Prostate gland (tissue), 2 donors: ENCODE measurements at regions not wholly inside any gene's neighbourhood (a gene's known extent, or its start where the extent isn't known, plus 50 kb on each side); places are given as distances from the start of the nearest gene placed in this dataset.
"Not testable (repeated sequence)": the region's sequence is repeated elsewhere in the genome, so short reads cannot be mapped to it uniquely, and the experiment has no call there.

Source experiments
- DNase-seq: peaks from one replicate; pipeline ENCODE4 v3.0.0-alpha.2; 2019; ENCODE audit warnings: low spot score
- H3K27ac ChIP-seq, 2 donors: fragments of 200-600 bp; sonication (generic); 2 replicates each; pipeline ENCODE4 v1.5.1; 2017 to 2019
- H3K27me3 ChIP-seq: fragments of 200-600 bp; sonication (generic); replicated peaks from 2 replicates; pipeline ENCODE4 v1.5.1; 2019; ENCODE audit not compliant: insufficient read depth
- H3K36me3 ChIP-seq, 2 donors: fragments of 200-600 bp; sonication (generic); 1 replicate in 1 of 2; 2 replicates in 1 of 2; pipeline versions ENCODE4 v1.5.1 to v1.8.1; 2017 to 2019
- H3K4me1 ChIP-seq: fragments of 200-600 bp; sonication (generic); replicated peaks from 2 replicates; pipeline ENCODE4 v1.5.1; 2019
- H3K4me3 ChIP-seq, 2 donors: fragments of 200-600 bp; sonication (generic); 2 replicates each; pipeline ENCODE4 v1.5.1; 2017 to 2019
- H3K9me3 ChIP-seq: fragments of 200-600 bp; sonication (generic); 2 replicates; pipeline ENCODE4 v1.5.1; 2017
- POLR2A ChIP-seq: fragments of 450-650 bp; IDR thresholded peaks from one replicate; pipeline ENCODE4 v1.6.1; 2016; ENCODE audit warnings: antibody characterized with exemption, mild to moderate bottlenecking
- POLR2AphosphoS5 ChIP-seq: sonication (generic); formaldehyde crosslinking; IDR thresholded peaks from one replicate; pipeline ENCODE4 v1.6.1; 2017; ENCODE audit warnings: antibody characterized with exemption
- WGBS: methylation state at CpG from one replicate; pipeline ENCODE4 v1.1.5; 2018; 5-methylcytosine and 5-hydroxymethylcytosine counted together
- intact Hi-C: fragments of 100-400 bp; cut with DNase I; formaldehyde crosslinking; loops from one replicate; pipeline ENCODE4 v1.14.2; 2022
- TF ChIP-seq, protein P1 (sequence below), 4 experiments: fragments of 200-600 bp in 2 of 4; fragments of 450-650 bp in 2 of 4; sonication (generic) in 2 of 4; IDR thresholded peaks; 1 replicate in 3 of 4; 2 replicates in 1 of 4; pipeline ENCODE4 v1.5.1; 2016 to 2019; ENCODE audit warnings: antibody characterized with exemption in 4 of 4, mild to moderate bottlenecking in 2 of 4, moderate library complexity in 2 of 4

DNA sequence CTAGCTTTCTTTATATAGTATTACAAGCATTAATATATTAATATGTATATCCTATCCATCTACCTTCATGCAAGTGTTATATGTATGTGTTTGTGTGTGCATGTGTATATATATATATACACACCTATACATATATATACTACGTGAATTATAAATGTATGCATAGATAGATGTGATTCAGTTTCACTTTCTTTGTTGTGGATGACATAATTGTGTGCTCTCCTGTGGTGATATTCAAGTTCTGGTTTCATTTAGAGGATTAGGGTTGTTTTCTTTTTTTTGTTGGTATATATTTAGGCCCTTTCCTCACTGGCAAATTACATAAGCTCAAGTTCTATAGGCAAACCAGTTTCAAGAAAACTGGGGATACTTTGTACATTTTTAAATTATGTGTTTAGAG lies 225.7 kb upstream of the FANCL start:
- WGBS, result 85% methylated on average over 1 of the region's 1 CpG
- TF ChIP-seq, protein P1, sequence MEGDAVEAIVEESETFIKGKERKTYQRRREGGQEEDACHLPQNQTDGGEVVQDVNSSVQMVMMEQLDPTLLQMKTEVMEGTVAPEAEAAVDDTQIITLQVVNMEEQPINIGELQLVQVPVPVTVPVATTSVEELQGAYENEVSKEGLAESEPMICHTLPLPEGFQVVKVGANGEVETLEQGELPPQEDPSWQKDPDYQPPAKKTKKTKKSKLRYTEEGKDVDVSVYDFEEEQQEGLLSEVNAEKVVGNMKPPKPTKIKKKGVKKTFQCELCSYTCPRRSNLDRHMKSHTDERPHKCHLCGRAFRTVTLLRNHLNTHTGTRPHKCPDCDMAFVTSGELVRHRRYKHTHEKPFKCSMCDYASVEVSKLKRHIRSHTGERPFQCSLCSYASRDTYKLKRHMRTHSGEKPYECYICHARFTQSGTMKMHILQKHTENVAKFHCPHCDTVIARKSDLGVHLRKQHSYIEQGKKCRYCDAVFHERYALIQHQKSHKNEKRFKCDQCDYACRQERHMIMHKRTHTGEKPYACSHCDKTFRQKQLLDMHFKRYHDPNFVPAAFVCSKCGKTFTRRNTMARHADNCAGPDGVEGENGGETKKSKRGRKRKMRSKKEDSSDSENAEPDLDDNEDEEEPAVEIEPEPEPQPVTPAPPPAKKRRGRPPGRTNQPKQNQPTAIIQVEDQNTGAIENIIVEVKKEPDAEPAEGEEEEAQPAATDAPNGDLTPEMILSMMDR (IDR thresholded peaks at IDR 0.05), result no peak
- TF ChIP-seq POLR2A, result no peak
- Histone ChIP-seq H3K9me3 (no peaks in the 10 kb centered on the region), H3K4me3 (no peak overlapping the region), H3K27ac (no peak overlapping the region), H3K27me3 (no peaks in the 10 kb centered on the region), H3K4me1 (no peaks in the 10 kb centered on the region), H3K36me3 (no peaks in the 10 kb centered on the region)
- intact Hi-C loops, result no loop called here
- no peak for DNase-seq

DNA sequence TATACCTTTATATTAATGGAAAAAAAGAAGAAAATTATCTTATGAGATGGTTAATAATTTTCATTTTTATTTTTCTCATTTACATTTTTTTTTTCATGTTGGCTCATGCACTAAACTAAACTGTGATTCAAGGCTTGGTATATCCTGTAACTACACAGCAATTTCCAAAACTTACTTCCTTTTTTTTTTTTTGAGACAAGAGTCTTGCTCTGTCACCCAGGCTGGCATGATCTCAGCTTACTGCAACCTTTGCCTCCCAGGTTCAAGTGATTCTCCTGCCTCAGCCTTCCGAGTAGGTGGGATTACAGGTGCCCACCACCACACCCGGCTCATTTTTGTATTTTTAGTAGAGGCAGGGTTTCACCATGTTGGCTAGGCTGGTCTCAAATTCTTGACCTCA lies 224.9 kb upstream of the FANCL start:
- H3K36me3 ChIP-seq, H3K4me3 ChIP-seq, intact Hi-C loops, H3K27ac ChIP-seq, H3K4me1 ChIP-seq, H3K9me3 ChIP-seq, DNase-seq, H3K27me3 ChIP-seq: not testable (repeated sequence)
- 93% methylated on average over 2 of the region's 2 CpGs for WGBS

DNA sequence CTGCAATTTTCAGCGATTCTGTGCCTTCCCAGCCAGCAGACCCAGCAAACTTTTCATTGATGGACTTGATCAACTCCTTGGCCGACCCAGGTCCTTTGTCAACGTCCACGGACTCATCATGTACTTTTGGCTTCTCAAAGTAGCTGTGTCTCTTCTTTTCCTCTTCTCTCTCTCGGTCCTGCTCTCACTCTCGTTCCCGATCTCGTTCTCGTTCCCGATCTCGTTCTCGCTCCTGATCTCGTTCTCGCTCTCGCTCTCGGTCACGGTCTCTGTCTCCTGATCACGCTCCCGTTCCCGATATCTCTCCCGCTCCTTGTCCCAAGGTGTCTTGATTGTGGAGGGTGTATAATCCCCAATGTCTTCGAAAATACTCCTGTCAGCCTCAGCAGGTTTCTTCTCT lies 219.5 kb upstream of the FANCL start:
- TF ChIP-seq, protein P1 (IDR thresholded peaks at IDR 0.05), result no peak
- no peak for TF ChIP-seq POLR2AphosphoS5
- TF ChIP-seq POLR2A, result no peak
- Histone ChIP-seq H3K4me3 (no peak overlapping the region), H3K27me3 (no peaks in the 10 kb centered on the region), H3K9me3 (no peaks in the 10 kb centered on the region), H3K4me1 (no peaks in the 10 kb centered on the region), H3K36me3 (no peaks in the 10 kb centered on the region), H3K27ac (no peak overlapping the region)
- WGBS, result 96% methylated on average over 22 of the region's 22 CpGs
- DNase-seq, result no peak
- intact Hi-C loops, result no loop called here

DNA sequence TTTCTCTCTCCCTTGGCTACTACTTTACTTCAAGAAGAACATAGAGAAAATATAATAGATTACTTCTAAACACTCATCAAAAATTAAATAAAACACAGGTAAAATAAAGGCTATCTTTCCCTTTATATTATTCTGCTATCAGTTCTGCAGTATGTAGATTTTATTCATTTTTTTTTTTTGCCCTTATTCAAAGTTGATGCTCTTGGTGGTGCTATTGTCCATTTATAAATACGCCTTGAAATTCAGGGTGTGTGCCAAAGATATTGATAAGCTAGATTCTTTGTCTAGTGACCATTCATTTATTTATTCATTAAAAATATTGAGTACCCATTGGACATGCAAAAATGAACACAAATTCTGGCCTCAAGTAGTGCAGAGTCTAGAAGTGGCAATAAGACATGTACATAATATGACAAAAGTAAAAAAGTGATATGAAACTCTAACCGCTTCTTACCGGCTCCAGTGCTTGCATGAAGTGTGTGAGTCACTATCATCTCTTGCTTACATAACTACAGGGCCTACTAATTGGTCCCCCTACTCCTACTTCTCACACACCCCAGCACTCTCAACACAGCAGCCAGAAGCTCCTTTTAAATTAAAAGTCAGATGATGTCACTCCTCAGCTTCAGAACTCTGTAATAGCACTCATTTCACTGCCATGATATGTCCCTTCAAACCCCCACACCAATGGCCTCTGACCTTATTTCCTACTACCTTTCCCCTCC lies 208.3 kb upstream of the FANCL start:
- DNase-seq, result no peak
- intact Hi-C loops, result no loop called here

DNA sequence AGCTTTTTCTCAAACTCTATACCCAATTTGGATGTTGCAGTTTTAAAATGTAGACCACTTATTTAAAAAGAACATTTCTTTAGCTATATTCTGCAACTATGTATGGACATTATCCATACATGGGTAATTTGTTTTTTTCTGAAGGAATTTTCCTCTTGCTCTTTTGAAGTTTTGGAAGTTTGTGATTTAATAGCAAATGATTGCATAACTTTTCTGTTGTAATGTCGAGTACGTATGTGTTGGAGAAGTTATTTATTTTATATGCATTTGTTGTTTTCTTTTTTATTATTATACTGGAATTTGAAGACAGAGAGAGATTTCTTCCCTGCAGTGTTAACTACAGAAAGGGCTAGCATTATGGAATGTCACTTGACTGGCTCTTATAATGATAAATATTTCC lies 207.7 kb upstream of the FANCL start:
- Histone ChIP-seq H3K4me1 (no peaks in the 10 kb centered on the region), H3K36me3 (no peaks in the 10 kb centered on the region), H3K27ac (no peak overlapping the region), H3K9me3 (no peaks in the 10 kb centered on the region), H3K4me3 (no peak overlapping the region), H3K27me3 (no peaks in the 10 kb centered on the region)
- intact Hi-C loops, result no loop called here
- DNase-seq, result no peak
- TF ChIP-seq POLR2A (no peak), POLR2AphosphoS5 (no peak)
- TF ChIP-seq, protein P1 (IDR thresholded peaks at IDR 0.05), result no peak
- WGBS, result 77% methylated on average over 2 of the region's 2 CpGs

More for the DNA sequence above, 208.3 kb upstream of the FANCL start:
- Histone ChIP-seq H3K27ac (no peak overlapping the region), H3K9me3 (no peaks in the 10 kb centered on the region), H3K4me1 (no peaks in the 10 kb centered on the region), H3K36me3 (no peaks in the 10 kb centered on the region), H3K27me3 (no peaks in the 10 kb centered on the region), H3K4me3 (no peak overlapping the region)
- WGBS, result 79% methylated on average over 3 of the region's 3 CpGs
- TF ChIP-seq POLR2A, result no peak
- no peak for TF ChIP-seq POLR2AphosphoS5
- TF ChIP-seq, protein P1 (IDR thresholded peaks at IDR 0.05), result no peak
